WI38 (cell line): ENCODE measurements at regions not wholly inside any gene's neighbourhood (a gene's known extent, or its start where the extent isn't known, plus 50 kb on each side); places are given as distances from the start of the nearest gene placed in this dataset.
A peak's percentile ranks its signal among the peaks of the same experiment; 100 is the strongest.

Experiments
- H3K4me3 ChIP-seq: 2 replicates; pipeline ENCODE4 v1.5.1; 2011; ENCODE audit warnings: low read depth, mild to moderate bottlenecking, control low read depth, low read length
- TF ChIP-seq, protein P1 (sequence below): IDR thresholded peaks from 2 replicates; pipeline ENCODE4 v1.5.1; 2012; ENCODE audit warnings: low read depth, mild to moderate bottlenecking, control low read depth, low read length

DNA sequence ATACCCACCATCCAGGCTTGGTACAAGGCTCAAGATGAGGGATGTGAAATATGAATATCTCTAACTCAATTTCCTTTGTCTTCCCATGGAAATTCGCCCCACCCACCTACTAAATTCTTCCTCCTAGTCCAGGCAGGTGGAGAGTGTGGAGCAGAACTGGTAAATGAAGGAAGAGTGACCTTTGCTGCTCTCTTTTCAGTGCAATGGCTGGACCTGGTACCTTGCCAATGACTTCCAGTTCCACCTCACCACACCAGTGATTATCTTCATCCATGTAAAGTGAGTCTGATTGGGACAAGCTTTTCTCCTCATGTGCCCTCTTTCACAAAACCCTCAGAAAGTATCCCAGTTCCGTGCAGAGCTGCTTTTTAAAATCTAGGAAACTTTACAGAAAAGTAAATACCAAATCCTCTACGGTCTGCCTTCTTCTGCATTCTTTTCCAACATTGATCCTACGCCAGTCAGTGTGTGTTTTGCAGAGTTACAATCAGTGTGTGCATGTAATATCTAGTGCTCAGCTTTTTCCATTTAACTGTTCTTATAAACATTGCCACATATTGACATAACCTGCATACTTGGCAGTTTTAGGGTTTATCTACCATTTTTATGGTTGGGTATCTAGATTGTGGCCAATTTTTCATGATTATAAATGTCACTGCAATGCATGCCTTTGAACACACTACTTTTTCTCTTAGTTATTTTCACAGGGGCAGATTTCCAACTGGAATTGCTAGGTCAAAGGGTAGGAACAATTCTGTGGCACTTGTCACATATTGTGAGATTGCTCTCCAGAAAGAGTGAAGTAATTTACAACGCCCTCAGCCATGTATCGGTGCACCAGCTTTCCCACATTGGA, 86.5 kb upstream of the SEC11C start:
- TF ChIP-seq, protein P1, sequence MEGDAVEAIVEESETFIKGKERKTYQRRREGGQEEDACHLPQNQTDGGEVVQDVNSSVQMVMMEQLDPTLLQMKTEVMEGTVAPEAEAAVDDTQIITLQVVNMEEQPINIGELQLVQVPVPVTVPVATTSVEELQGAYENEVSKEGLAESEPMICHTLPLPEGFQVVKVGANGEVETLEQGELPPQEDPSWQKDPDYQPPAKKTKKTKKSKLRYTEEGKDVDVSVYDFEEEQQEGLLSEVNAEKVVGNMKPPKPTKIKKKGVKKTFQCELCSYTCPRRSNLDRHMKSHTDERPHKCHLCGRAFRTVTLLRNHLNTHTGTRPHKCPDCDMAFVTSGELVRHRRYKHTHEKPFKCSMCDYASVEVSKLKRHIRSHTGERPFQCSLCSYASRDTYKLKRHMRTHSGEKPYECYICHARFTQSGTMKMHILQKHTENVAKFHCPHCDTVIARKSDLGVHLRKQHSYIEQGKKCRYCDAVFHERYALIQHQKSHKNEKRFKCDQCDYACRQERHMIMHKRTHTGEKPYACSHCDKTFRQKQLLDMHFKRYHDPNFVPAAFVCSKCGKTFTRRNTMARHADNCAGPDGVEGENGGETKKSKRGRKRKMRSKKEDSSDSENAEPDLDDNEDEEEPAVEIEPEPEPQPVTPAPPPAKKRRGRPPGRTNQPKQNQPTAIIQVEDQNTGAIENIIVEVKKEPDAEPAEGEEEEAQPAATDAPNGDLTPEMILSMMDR: no peak
- no peak overlapping the region for H3K4me3 ChIP-seq

DNA sequence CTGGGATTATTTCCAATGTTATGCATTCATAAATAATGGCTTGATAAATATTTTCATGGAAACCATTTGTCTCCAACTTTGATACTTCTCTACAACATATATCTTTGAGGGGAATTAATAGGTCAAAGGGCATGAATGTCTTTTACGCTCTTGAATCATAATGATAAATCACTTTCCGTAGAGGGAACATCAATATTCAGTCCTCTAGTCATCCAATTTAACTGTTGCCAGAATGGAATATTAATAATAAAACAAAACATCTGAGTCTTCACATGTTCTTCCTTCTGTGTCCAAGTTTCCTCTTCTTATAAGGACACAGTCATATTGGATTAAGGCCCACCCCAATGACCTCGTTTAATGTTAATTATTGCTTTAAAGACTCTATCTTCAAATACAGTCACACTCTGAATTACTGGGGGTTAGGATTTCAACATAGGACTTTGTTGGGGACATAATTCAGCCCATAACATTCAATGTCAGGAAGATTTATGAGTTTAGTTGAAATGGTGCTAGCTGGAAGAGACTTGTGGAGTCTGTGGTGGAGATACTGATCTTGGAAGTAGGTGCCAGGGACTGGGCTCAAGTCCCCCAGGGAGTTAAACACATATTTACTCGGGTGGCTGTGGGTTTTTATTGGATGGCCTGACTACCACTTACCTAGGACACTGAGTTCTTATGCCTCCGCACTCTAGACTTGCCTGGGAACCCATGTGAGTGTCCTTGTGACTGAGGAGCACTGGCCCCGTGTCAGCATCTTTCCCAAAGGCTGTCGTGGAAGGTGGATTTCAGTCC, 85.0 kb upstream of the SEC11C start:
- no peak overlapping the region for H3K4me3 ChIP-seq
- TF ChIP-seq, protein P1: no peak

DNA sequence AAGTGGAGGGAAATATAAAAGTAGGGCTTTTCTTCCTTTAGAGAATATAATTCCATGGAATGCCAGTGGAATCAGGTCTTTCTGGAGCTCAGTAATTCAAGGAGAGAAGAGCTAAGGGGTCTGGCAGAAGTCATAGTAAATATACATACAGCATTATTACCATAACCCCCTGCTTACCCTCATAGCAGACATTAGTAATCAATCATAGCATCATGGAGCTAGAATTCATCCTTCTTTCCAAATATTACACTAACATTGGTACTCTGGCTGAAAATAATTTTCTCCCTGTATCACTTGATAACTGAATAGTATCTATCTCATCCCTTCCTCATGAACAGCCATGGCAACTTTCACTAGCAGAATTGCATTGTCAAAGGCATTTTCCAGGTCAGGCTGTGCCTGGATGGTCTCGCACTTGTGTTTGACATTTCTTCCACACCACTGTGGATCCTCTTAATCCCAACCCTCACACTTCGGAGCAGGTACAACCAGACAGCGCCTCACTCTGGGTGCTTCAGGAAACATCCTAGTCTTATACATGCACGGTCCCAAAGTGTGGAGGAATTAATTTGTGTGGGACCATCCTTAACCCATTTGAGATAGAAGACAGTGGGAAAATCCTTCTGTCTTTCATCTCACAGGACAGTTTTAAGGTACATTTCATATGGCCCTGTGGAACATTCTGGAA, 84.2 kb upstream of the SEC11C start:
- H3K4me3 ChIP-seq: no peak overlapping the region
- TF ChIP-seq, protein P1: peak; percentile 12; the same call in 1 of the 2 replicates

DNA sequence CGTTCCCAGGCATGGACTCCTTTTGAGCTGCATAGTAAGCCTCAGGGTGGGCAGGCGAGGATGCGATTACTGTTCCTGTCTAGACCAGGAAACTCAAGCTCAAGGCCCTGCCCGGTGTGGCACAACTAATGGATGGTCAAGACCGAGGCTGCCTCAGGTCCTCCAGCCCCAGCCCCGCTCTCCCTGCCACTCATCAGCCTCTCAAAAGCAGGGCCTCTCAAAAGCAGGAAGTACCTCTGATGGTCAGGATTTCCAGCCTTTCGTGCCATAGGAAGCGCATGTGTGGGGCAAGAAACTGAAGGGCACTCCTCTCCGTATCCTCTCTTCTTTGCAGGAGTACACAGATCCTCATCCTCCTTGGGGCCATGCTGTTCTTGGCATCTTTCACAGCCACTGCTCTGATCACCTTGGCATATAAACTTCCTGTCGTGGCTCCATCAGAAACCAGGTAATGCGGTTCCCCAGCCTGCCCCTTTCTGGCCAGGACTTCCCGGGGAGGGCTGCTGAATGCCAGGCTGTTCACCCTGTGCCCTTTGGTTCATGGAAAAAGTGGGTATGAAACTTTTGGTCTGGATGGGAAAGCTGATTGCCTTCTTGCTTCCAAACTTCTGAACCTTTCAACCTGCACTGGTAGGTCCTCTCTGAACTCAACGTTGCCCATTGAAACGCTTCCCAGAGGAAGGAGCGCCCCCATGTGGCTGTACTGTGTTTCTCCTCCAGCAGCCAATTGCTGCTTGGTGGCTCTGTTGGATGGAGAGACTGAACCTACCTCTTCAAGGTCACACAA, 82.8 kb upstream of the SEC11C start:
- TF ChIP-seq, protein P1: peak; percentile 84
- no peak overlapping the region for H3K4me3 ChIP-seq

DNA sequence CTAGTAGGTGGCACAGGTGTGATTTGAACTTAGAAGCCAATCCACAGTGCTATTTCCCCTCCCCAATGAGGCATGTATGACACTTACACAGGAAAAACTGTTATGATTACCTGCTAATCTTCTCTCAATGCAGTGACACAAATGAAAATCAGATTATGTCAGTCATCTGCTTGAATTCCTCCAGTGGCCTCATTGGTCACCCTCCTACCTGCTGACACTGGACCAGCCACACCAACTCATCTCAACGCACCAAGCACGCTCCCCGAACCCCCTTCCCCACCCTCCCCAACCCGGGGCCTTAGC, 82.2 kb upstream of the SEC11C start:
- TF ChIP-seq, protein P1: no peak

DNA sequence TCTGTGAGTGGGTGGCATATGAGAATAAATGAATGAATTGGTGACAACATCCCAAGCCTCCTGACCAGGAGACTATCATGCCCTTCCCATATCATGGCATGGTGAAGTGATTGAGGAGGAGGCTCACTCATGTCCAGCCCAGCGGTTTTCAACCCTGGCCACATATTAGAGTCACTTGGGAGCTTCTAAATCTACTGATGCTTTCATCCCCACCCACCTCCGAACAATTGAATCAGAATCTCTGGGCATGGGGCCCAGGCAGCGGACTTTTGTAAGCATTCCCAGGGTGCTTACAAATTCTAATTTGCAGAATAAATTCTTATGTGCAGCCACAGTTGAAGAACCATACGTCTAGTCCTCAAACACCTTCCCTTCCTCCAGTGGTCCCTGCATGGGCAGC, 81.7 kb upstream of the SEC11C start:
- H3K4me3 ChIP-seq: no peak overlapping the region
- TF ChIP-seq, protein P1: no peak

More for the DNA sequence above, 82.2 kb upstream of the SEC11C start:
- H3K4me3 ChIP-seq: no peak overlapping the region
